ENCODE measurements at regions not wholly inside any gene's neighbourhood (a gene's known extent, or its start where the extent isn't known, plus 50 kb on each side); places are given as distances from the start of the nearest gene placed in this dataset.

DNA sequence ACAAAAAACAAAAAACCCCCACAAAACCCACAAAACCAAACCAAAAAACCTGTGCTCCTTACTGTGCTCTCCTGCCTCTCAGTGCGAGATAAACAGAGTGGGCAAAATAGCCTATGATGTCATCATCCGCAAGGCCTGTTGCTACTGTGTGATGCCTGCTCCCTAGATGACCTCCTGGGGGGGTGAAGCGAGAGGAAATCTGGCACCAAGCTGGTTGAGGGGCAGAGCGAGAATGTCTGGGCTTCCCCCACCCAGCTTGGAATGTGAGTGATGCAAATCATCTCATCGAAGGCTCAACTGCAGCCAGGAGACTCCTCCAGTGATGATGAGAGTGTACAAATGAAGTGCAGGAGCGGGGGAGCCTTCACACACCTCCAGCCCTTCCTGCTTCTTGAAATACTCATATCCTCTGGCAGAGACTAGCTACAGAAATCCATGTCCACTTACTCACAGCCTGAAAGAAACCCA lies 57.7 kb upstream of the MAP4K3 start:
- TF ChIP-seq, protein P1, sequence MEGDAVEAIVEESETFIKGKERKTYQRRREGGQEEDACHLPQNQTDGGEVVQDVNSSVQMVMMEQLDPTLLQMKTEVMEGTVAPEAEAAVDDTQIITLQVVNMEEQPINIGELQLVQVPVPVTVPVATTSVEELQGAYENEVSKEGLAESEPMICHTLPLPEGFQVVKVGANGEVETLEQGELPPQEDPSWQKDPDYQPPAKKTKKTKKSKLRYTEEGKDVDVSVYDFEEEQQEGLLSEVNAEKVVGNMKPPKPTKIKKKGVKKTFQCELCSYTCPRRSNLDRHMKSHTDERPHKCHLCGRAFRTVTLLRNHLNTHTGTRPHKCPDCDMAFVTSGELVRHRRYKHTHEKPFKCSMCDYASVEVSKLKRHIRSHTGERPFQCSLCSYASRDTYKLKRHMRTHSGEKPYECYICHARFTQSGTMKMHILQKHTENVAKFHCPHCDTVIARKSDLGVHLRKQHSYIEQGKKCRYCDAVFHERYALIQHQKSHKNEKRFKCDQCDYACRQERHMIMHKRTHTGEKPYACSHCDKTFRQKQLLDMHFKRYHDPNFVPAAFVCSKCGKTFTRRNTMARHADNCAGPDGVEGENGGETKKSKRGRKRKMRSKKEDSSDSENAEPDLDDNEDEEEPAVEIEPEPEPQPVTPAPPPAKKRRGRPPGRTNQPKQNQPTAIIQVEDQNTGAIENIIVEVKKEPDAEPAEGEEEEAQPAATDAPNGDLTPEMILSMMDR (IDR thresholded peaks at IDR 0.05): no peak
- TF ChIP-seq POLR2A (IDR thresholded peaks at IDR 0.05): no peak
